SK-N-SH (cell line): ENCODE measurements at regions not wholly inside any gene's neighbourhood (a gene's known extent, or its start where the extent isn't known, plus 50 kb on each side); places are given as distances from the start of the nearest gene placed in this dataset.

Experiments used
- RAD21 ChIP-seq: IDR thresholded peaks from 2 replicates; pipeline ENCODE4 v1.6.1; 2012; ENCODE audit warnings: mild to moderate bottlenecking, low read length
- SMC3 ChIP-seq: IDR thresholded peaks from 2 replicates; pipeline ENCODE4 v1.6.1; 2012; ENCODE audit warnings: low read depth, low read length, improper control_type of control experiment

- TF ChIP-seq RAD21 = no peak
- no peak for TF ChIP-seq SMC3
Measured at GRCh38 chr7:109354000-109354399, 784.3 kb downstream of the DNAJB9 start.
